GM12891 (cell line): ENCODE measurements at regions not wholly inside any gene's neighbourhood (a gene's known extent, or its start where the extent isn't known, plus 50 kb on each side); places are given as distances from the start of the nearest gene placed in this dataset.

Experiments
- DNase-seq: peaks from one replicate; pipeline ENCODE4 v3.0.0; 2011; ENCODE audit warnings: low spot score; ENCODE audit not compliant: insufficient read length
- FAIRE-seq: peaks from 2 replicates; lab custom pipeline; 2011; peaks lifted over from hg19 to GRCh38; lab: Jason Lieb, UNC
- PAX5 ChIP-seq: IDR thresholded peaks from 2 replicates; pipeline ENCODE4 v1.6.1; 2011; ENCODE audit warnings: low read length, moderate library complexity, mild to moderate bottlenecking; ENCODE audit not compliant: insufficient read depth, severe bottlenecking
- POLR2A ChIP-seq: IDR thresholded peaks from 2 replicates; pipeline ENCODE4 v1.6.1; 2011; ENCODE audit warnings: low read depth, low read length, control low read depth
- POLR2AphosphoS5 ChIP-seq: IDR thresholded peaks from 2 replicates; pipeline ENCODE4 v1.6.1; 2011; ENCODE audit warnings: low read depth, low read length, control low read depth
- POU2F2 ChIP-seq: IDR thresholded peaks from 2 replicates; pipeline ENCODE4 v1.6.1; 2011; ENCODE audit warnings: low read depth, mild to moderate bottlenecking, control low read depth, low read length, moderate library complexity
- SPI1 ChIP-seq: IDR thresholded peaks from 2 replicates; pipeline ENCODE4 v1.6.1; 2011; ENCODE audit warnings: low read depth, low read length, control low read depth
- TAF1 ChIP-seq: IDR thresholded peaks from 2 replicates; pipeline ENCODE4 v1.6.1; 2011; ENCODE audit warnings: low read depth, low read length, control low read depth

DNA sequence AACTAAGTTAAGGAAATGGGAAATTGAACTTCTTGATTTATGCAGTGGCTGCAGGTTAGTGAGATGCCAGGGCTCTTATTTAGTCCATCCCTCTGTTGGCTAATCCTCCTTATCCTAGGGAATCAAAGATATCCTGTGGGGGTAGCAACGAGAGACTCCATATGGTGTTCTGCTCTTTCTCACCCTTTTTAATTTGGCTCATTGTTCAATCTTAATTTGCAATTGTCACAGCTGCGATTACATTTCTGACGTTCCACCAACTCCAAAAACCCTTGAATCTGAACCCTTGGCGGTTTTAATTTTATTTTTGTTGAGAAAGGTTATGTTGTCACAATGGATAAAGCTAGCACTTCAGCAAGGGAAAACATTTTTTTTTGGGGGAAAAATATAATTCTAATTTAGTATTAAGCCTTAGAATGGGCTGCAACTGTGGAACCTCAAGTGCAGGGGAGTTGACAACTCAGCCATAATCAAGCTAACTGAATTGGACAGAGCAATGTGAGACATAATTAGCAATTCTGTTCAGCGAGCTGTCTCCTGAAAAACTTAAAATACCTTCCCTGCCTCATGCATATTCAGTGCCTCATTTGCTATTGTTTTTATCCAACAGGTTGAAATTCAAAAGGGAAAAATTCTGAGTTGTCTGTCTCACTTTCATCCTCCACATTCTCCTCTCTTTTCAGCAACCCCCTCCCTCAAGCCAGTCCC lies 91.3 kb downstream of the MAT2B start:
- TF ChIP-seq PAX5 (no peak), POLR2AphosphoS5 (no peak), SPI1 (no peak), POLR2A (no peak), POU2F2 (no peak), TAF1 (no peak)
- no peak for FAIRE-seq

DNA sequence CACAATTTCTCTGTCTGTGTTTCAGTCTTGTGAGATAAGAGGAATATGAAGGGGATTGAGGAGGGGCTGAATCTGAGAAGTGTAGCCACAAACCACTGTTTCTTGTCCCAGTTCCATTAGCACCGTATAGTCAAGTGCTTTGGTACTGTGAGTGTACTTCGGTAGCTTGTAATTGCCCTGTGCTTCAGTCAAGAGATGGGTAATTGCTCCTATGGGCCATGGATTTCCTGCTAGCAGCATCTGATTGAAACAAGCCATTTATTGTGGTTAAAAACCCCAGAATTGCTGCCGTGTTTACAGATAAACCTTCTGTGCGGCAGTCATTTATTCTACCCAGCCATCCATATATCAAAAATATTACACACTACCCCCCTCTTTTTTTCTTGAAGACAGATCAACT lies 98.6 kb downstream of the MAT2B start:
- TF ChIP-seq POLR2A: no peak
- TF ChIP-seq POLR2AphosphoS5: no peak
- no peak for TF ChIP-seq PAX5
- no peak for TF ChIP-seq TAF1
- TF ChIP-seq SPI1: no peak
- no peak for TF ChIP-seq POU2F2

More for the DNA sequence above, 91.3 kb downstream of the MAT2B start:
- DNase-seq: no peak

DNA sequence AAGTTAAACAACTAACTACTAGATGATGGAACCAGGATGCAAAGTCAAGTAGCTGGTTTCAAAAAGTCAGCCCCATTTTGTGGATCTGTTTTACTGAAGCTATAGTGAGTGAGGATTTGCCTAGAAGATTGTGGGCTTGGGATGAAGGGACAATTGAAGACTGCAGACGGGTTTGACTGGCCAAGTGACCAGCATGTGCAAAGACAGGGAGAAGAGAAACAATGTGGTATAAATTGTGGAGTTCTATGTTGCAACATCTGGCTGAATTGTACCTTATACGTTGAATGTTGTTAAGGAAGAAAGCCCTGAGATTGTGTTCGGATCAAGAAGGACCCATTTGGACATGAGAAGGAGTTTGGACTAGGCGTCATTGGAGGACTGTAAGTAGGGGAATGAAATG lies 101.8 kb downstream of the MAT2B start:
- no peak for TF ChIP-seq POLR2AphosphoS5
- no peak for TF ChIP-seq TAF1
- DNase-seq (no peak), FAIRE-seq (no peak)

More for the DNA sequence above, 98.6 kb downstream of the MAT2B start:
- FAIRE-seq: no peak
- DNase-seq: no peak

DNA sequence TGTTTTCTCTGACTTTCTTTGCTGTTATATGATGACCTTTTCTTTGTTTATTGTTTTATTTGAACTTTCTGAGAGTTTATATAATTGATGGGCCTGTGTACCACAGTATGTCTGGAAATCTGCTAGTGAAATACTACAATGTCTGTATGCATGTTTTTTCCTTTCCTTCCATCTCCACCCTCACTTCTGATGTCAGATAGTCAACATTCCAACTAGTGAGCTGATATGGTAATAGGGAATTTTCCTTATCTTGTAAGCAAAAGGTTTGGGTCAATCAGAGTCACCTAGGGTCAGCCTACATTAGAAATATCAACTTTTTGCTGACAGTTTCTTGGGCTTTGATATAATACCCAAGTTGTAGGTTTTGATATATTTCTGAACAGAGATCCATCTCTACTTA lies 103.2 kb downstream of the MAT2B start:
- FAIRE-seq (no peak), DNase-seq (no peak)
- no peak for TF ChIP-seq POLR2A
- no peak for TF ChIP-seq TAF1

DNA sequence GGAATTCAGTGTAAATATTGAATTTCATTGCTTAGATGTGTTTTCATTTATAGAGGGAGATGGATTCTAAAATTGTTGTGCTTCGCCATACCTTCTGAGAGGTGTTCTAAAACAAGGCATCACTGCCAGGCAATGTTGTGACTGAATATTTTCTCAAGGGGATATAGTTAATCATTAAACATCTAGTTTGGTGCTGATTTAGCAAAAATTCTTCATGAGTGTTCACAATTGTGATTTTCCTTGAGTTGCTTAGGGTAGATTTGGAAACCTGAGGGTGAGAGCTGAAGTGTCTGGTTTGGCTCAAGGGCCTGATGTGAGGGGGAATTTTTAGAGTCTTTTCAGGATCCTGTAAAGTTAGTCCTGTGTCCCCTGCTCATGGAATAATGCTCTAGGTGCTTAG lies 104.5 kb downstream of the MAT2B start:
- TF ChIP-seq SPI1: no peak
- no peak for TF ChIP-seq TAF1
- TF ChIP-seq POU2F2: no peak
- TF ChIP-seq PAX5: no peak
- TF ChIP-seq POLR2A: no peak
- TF ChIP-seq POLR2AphosphoS5: no peak
- FAIRE-seq: no peak
- no peak for DNase-seq

DNA sequence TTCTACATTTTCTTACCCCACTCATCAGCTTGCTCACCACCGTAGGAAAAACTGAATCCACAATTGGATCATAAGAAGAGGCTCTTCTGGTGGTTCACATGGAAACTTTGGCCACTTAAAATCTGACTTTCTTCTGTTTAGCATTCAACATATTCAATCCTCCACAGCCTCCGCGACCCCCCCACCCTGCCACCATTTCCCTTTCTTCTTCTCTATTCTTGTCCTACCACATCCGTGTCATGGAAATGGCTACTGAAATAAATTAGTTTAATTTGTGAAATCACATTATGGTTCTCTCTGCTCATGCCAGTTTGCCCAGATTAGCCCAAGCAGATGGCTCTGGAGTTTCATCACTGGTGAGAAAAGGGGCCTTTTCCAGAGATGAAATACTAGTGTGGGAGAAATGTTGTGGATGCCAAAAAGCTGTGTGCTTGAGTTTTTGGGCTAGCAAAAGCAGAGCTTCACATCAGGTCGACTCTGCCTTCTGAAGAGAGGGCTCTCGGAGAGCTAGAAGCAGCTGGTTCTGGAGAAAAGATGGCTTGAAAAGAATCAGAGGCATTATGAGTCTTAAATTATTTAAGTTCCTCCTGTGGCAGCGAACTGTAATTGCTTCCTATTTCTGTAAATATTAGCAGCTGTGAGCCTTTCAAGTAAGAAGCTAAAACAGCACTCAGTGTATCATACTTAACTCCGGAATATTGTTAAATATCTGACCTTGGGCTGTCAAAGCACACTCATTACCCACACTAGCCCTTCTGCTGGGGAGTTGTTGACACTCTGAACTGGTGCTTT lies 107.1 kb downstream of the MAT2B start:
- no peak for DNase-seq
- FAIRE-seq: no peak
- no peak for TF ChIP-seq SPI1
- TF ChIP-seq POLR2A: no peak
- TF ChIP-seq PAX5: no peak
- TF ChIP-seq POU2F2: no peak
- TF ChIP-seq POLR2AphosphoS5: no peak
- TF ChIP-seq TAF1: no peak

DNA sequence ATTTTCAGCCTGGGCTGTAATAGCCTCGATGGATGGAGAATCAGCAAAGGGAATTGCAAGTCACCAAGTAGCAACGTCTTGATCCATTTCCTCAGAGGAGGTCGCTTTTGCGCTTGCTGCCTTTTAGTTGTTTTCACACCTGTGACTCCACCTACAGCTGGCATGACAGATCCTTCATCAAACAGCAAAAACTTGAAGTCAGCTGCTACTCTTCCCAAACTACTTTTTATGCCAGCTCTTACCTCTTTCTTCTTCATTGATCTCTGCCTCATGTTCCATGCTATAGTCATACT lies 107.7 kb downstream of the MAT2B start:
- no peak for FAIRE-seq
- no peak for TF ChIP-seq POU2F2
- TF ChIP-seq PAX5: no peak
- TF ChIP-seq POLR2A: no peak
- no peak for TF ChIP-seq TAF1
- no peak for TF ChIP-seq SPI1

DNA sequence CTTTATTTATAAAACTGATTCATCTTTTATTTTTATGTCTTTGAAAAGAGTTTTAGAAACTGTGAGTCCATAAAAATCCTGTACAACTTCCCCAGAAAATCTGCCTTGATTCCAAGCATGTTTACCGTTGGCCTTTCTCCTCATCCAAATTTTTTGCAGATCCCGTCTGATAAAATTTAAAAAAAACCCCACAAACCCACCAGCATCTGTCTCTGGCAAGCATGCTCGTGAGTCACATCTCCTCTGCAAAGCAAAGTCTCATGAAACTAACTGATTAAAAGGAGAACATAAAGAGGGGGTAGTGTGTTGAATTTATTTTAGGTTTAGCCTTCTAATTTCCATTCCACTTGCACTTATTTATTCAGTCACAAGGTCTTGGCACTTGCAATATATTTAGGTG lies 109.4 kb downstream of the MAT2B start:
- DNase-seq (no peak), FAIRE-seq (no peak)
- TF ChIP-seq TAF1 (no peak), POLR2AphosphoS5 (no peak), POLR2A (no peak)

More for the DNA sequence above, 107.7 kb downstream of the MAT2B start:
- DNase-seq: no peak

DNA sequence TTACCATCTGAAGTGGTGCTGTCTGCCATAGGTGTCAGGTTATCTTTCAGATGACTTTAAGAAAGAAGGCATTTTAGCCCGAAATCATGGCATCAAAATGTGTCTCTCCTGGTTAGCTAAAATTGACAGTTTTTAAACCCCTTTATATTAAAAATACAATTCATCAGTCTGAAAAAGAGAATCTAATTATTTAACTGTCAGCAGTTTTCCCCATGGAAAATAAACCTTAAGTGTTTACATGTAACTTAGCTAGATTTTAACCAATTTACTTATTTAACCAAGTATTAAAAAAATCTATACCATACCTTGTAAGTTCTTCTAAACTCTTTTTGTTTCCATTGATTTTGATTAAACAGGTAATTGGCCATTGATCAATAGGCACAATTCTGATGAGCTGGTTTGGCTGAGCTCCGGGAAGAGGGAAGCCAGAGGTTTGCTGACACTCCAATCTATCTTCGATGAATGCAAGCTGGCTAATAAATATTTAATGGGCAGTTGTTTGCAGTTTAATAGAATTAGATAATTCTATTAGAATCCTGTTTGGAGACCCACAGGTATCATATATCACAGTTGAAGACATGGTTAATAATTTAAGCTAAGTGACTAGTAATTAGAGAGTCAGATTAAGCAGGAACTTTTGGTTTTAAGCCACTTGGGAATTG lies 114.0 kb downstream of the MAT2B start:
- TF ChIP-seq POU2F2 (no peak), POLR2A (no peak), SPI1 (no peak), PAX5 (no peak), TAF1 (no peak), POLR2AphosphoS5 (no peak)
- DNase-seq: no peak
- no peak for FAIRE-seq

DNA sequence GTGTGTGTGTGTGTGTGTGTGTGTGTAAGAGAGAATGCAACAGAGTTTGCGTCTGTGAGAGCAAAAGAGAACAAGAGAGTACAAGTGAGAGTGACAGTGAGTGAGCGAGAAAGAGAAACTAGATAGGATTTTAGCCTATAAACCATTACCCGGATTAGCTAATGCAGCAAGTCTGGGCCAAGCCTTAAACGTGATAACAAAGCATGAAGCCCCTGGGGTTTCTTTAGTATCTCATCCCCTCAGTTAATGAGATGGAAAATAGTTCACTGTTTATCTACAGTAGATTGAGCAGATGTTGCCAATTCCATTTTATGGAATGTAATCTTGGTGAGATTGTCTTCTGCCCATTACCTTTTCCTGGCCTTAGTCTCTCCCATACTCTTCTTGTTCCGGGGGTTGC lies 114.5 kb downstream of the MAT2B start:
- TF ChIP-seq PAX5 (no peak), POLR2AphosphoS5 (no peak), POU2F2 (no peak), TAF1 (no peak), SPI1 (no peak), POLR2A (no peak)
- DNase-seq: no peak
- FAIRE-seq: no peak
